DMS 273 (cell line): ENCODE measurements at regions not wholly inside any gene's neighbourhood (a gene's known extent, or its start where the extent isn't known, plus 50 kb on each side); places are given as distances from the start of the nearest gene placed in this dataset.
"Not testable (repeated sequence)": the region's sequence is repeated elsewhere in the genome, so short reads cannot be mapped to it uniquely, and the experiment has no call there.

Source experiments
- DNase-seq: peaks from one replicate; lab custom pipeline; 2025; ENCODE audit not compliant: unreplicated experiment; lab: John Stamatoyannopoulos, UW

DNA sequence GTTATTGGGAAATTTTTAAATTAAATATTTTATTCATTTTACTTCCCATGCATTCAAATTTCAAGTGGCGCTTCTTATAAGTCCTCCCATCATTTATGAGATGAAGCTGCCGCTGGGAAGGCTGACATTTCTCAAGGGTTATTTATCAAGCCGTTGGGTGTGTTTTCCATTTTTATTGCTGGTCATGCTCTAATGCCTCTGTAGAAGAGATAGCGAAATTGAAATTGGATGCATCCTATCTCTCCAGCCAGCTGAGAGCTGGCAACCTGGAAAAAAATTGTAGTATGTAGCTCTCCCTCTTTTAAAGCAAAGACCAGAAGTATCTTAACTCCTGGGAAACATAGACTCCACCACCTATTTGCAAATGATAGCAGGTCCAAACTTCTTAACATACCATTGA lies 135.9 kb downstream of the C6orf118 start:
- no peak for DNase-seq

- DNase-seq = no peak
Observed at GRCh38 chr6:165167861-165168260, 141.5 kb downstream of the C6orf118 start.

DNA sequence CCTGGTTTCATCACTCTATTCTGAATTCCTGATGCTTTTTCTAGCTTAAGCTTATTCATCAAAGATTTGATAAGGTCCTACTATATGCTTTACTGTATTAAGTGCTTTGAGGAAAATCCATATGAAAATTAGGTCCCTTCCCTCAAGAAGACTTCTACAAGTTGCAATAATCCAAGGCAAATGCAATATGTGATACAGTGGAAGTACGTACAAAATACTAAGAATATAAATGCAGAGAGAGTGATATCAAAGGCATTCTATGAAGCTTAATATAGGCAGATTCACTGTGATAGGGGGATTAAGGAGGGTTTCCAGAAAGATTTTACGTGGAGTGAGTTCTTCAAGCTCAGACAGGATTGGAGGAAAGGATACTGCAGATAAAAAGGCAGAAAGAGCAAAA lies 142.1 kb downstream of the C6orf118 start:
- DNase-seq = no peak

DNA sequence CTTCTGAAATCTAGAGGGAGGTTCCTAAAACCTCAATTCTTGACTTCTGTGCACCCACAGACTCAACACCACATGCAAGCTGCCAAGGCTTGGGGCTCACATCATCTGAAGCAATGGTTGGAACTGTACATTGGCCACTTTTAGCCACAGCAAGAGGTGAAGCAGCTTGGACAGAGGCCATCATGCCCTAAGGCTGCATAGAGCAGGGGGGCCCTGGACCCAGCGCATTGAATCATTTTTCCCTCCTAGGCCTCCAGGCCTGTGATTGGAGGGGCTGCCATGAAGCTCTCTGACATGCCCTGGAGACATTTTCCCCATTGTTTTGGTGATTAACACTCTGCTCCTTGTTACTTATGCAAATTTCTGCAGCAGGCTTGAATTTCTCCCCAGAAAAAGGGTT lies 145.9 kb downstream of the C6orf118 start:
- DNase-seq = no peak

DNA sequence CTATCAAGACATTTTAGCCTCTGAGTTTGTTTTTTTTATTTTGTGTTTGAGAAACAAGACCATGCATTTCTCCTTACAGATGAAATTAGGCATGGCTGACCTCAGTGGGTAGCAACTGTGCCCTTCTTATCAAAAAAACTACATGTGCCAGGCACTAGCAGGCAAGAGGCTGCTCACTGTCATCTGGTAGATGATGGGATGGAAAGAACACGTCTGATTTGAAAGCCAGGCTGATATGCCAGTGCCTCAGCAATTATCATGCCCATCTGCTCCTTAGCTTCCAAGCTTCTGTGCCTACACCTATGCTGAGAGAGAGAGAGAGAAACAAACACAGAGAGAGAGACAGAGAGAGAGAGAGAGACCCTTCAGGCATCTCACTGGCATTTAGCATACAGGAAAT lies 149.9 kb downstream of the C6orf118 start:
- no peak for DNase-seq

DNA sequence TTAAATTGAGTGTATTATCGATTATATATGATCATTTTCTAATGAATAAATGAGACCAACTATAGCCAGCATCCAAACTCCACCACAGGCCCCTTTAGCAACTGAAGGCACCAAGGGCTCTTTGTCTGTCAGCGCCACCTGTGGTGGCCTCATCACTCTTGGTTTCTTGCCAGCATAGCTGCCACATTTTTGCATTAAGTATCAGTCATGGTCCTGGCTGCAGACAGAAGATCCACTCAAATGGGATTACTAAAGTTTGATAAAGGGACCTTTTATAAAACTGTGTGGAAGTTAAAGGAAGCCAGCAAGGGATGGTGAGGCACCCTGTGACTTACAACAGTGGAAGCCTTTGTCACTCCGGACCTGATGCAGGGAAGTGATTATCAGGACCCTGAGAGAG lies 162.9 kb downstream of the C6orf118 start:
- no peak for DNase-seq

DNA sequence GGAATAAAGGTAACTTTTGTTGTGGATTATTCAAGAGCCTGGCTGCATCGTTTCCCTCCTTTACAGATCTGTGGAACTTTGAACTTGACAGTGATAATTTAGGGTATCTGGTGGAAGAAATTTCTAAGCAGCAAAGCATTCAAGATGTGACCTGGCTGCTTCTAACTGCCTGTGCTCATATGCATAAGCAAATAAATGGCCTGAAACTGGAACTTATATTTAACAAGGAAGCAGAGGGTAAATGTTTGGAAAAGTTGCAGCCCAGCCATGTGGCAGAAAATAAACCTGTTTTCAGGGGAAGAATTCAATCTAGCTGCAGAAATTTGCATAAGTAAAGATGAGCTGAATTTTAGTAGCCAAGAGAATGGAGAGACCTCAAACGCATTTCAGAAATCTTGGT lies 173.5 kb downstream of the C6orf118 start:
- no peak for DNase-seq

DNA sequence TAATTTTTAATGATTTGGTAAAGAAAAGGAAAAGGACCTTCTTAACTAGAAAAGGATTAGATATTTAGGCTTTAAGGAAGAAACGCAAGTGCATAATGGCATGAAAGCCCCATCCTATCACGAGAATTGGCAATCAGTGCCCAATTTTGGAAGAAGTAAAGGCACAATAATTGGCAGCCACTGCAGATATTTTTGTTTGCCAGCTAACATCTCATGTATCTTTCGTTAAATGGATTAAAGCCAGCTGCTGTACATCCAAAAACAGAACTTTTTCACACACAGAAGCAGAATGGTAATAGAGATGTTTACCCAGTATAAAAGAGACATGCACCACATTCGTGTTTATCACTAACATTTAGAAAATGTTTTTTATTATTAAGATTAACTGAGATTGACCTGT lies 180.3 kb downstream of the C6orf118 start:
- DNase-seq = no peak

DNA sequence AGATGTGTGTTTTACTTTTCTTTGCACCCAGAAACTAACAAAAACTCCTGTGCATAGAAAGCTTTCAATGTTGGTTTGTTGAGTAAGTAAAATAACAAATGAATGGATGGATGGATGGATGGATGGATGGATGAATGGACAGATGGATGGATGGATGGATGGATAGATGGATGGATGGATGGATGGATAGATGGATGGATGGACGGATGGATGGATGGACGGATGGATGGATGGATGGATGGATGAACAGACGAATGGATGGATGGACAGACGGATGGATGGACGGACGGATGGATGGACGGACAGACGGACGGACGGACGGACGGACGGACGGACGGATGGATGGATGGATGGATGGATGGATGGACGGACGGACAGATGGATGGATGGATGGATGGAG lies 181.7 kb downstream of the C6orf118 start:
- not testable (repeated sequence) for DNase-seq

DNA sequence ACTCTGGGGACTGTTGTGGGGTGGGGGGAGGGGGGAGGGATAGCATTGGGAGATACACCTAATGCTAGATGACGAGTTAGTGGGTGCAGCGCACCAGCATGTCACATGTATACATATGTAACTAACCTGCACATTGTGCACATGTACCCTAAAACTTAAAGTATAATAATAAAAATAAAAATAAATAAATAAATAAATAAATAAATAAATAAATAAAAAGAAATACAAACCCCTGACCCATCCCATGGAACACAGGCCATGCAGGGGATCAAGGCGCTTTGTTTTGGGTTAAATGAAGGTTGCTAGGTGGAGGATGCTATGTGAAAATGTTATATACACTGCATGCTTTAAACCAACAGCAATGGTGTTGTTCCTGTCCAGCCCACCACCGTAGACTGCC lies 184.7 kb downstream of the C6orf118 start:
- DNase-seq = not testable (repeated sequence)

- no peak for DNase-seq
Observed at GRCh38 chr6:165119231-165120020, 190.0 kb downstream of the C6orf118 start.

GRCh38 chr6:165118736-165119135 lies 190.7 kb downstream of the C6orf118 start:
- no peak for DNase-seq

DNA sequence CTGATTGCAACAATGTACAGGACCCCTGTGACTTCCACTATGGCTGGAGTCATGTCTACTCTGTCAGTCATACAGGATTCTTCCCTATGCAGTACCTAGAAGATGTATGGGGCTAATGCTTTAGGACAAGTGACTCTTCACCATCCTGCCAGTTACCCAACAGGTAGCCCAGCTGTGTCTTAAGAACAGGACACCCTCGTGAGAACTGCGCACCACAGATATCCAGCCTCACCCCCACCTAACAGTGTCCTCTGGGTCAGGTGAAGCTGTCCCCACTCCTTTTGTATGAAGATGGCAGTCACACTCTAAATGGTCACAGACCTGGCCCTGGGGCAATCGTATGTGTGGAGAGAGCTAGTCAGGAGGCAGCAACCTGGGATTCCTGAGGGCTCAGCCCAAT lies 191.6 kb downstream of the C6orf118 start:
- no peak for DNase-seq

DNA sequence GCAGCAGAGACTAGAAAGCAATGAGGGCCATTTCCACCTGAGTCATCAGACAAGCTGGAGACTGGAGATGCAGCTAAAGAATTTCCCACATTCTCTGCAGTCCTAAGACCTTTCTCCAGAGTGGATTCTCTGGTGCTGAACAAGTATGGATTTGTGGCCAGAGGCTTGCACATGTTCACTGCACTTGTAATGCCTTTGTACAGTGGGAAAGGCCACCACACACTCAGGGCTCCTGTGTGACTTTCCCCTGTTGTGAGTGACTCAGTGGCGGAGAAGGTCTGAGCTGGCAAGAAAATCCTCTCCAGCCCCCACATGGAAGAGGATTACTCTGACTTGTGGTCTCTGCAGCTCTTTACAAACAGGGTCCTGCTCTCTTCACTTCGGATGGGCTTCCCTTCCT lies 192.3 kb downstream of the C6orf118 start:
- DNase-seq = no peak

DNA sequence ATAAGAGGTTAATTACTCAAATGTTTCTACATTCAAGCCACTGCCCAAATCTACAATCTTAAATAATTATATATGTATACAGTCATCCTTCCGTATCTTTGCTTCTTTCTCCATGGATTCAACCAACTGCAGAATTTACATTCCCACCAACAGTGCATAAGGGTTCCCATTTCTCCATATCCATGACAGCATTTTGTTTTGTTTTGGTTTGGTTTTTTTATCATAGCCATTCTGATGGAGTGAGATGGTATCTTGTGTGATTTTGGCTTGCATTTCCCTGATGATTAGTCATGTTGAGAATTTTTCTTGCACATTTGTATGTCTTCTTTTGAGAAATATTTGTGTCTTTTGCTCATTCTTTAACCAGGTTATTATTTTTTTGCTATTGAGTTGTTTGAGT lies 198.5 kb downstream of the C6orf118 start:
- DNase-seq = no peak

DNA sequence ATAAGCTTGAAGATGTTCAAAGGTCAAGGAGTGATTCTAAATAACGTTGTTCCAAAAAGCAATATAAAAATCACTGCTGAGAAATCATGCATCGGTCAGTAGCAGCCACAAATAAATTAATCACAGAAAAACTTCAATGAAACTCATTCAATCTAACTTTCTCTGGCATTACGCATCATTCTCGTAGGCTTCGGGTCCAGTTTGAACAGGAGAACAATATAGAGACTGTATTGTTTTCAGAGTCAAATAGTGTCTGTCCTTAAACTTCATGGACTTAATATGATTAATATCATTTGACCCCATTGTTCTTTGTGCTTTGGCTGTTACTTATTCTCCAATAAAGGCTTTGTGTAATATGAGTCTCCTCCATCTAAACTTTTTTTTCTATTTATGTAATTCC lies 200.4 kb downstream of the C6orf118 start:
- no peak for DNase-seq

DNA sequence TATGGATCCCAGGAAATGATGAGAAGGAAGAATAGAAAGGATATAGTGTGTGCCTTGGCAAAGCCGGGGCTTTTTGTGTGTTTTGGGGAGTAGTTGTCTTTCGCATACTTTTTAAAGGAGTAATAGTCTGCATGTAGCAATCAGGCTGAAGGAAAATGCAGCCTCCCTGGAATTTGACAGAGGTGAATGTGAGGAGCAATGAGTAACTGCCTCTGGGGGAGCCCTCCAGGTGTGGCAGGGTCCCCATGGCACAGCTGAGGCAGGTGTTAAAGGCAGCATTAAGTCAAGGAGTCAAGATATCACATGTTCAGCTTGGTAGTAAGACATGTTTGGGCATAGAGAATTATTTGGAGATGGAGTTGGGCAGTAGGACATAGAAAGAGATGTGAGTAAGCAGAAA lies 203.1 kb downstream of the C6orf118 start:
- no peak for DNase-seq

- DNase-seq = peak; percentile 24
Observed at GRCh38 chr6:165098165-165098564, 211.2 kb downstream of the C6orf118 start.

GRCh38 chr6:165096868-165097267 lies 212.5 kb downstream of the C6orf118 start:
- DNase-seq = no peak

GRCh38 chr6:165096209-165096608 lies 213.2 kb downstream of the C6orf118 start:
- DNase-seq = no peak

- peak; percentile 1 for DNase-seq
Observed at GRCh38 chr6:165092881-165093595, 216.4 kb downstream of the C6orf118 start.

- DNase-seq = no peak
Observed at GRCh38 chr6:165091121-165091785, 218.2 kb downstream of the C6orf118 start.
